ENCODE measurements at regions not wholly inside any gene's neighbourhood (a gene's known extent, or its start where the extent isn't known, plus 50 kb on each side); places are given as distances from the start of the nearest gene placed in this dataset.
"Not testable (repeated sequence)": the region's sequence is repeated elsewhere in the genome, so short reads cannot be mapped to it uniquely, and the experiment has no call there.

GRCh38 chr5:145010834-145011233 is 824.3 kb downstream of the PRELID2 start:
- Histone ChIP-seq H3K4me3 (no peak overlapping the region), H3K36me3 (no peaks in the 10 kb centered on the region), H3K9me3 (peaks cover 0 to 10% (median 0%) of the 10 kb centered on the region in 12 donors), H3K27me3 (no peaks in the 10 kb centered on the region), H3K4me1 (no peaks in the 10 kb centered on the region), H3K27ac (no peak overlapping the region)
- ATAC-seq = no peak
- intact Hi-C loops (cut with DNase I) = no loop called here
- DNase-seq = no peak
- TF ChIP-seq, protein P1, sequence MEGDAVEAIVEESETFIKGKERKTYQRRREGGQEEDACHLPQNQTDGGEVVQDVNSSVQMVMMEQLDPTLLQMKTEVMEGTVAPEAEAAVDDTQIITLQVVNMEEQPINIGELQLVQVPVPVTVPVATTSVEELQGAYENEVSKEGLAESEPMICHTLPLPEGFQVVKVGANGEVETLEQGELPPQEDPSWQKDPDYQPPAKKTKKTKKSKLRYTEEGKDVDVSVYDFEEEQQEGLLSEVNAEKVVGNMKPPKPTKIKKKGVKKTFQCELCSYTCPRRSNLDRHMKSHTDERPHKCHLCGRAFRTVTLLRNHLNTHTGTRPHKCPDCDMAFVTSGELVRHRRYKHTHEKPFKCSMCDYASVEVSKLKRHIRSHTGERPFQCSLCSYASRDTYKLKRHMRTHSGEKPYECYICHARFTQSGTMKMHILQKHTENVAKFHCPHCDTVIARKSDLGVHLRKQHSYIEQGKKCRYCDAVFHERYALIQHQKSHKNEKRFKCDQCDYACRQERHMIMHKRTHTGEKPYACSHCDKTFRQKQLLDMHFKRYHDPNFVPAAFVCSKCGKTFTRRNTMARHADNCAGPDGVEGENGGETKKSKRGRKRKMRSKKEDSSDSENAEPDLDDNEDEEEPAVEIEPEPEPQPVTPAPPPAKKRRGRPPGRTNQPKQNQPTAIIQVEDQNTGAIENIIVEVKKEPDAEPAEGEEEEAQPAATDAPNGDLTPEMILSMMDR (IDR thresholded peaks at IDR 0.05) = no peak
- no peak for TF ChIP-seq POLR2A (IDR thresholded peaks at IDR 0.05)

DNA sequence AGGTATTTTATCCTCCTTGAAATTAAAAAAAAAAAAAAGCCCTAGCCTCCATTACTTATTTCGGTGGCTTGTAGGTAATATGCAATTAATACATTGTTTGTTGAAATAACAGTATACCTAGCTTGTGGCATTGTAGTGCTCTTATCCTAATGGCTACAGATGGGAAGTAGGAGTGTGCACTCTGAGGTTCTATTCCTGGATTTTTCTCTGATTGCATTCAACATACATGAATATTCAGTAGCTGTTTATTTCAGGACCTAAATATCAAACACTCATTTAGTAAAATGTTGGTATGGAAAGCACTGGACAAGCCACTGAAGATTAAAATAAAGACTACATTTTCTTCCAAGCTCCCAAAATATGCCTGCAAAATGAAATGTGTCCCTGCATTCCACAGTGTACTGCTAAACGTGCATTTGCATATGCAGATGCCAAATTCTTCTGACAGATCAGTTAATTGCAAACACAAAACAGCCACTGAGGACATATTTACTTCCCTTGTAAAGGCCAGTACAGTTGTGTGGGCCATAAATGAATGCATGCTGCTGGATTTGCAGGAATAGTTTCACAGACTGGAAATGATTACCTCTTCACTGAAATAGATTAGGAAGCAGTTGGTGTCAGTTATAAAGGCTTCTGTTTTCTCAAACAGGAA is 826.1 kb downstream of the PRELID2 start:
- DNase-seq (no peak), ATAC-seq (no peak)
- WGBS, 4 donors = 59 to 72% (median 65%) methylated on average over 2 of the region's 2 CpGs

GRCh38 chr5:144994356-144994755 is 823.7 kb downstream of the KCTD16 start:
- H3K36me3 ChIP-seq; H3K4me3 ChIP-seq; DNase-seq; ATAC-seq; intact Hi-C loops (cut with DNase I); H3K4me1 ChIP-seq; H3K27me3 ChIP-seq; H3K27ac ChIP-seq: not testable (repeated sequence)
- H3K9me3 ChIP-seq = peaks cover 0 to 15% (median 1%) of the 10 kb centered on the region in 12 donors

More for the DNA sequence above, 826.1 kb downstream of the PRELID2 start:
- TF ChIP-seq, protein P1 (IDR thresholded peaks at IDR 0.05) = no peak
- no peak for TF ChIP-seq POLR2A (IDR thresholded peaks at IDR 0.05)
- H3K36me3 ChIP-seq = no peaks in the 10 kb centered on the region
- H3K27me3 ChIP-seq = no peaks in the 10 kb centered on the region
- H3K27ac ChIP-seq = no peak overlapping the region
- no peaks in the 10 kb centered on the region for H3K4me1 ChIP-seq
- intact Hi-C loops (cut with DNase I) = no loop called here
- H3K4me3 ChIP-seq = no peak overlapping the region
- peaks cover 0 to 17% (median 0%) of the 10 kb centered on the region in 12 donors for H3K9me3 ChIP-seq

GRCh38 chr5:144983101-144983500 is 812.4 kb downstream of the KCTD16 start:
- no peak for ATAC-seq
- intact Hi-C loops (cut with DNase I) = no loop called here
- TF ChIP-seq POLR2A (IDR thresholded peaks at IDR 0.05) = no peak
- TF ChIP-seq, protein P1 (IDR thresholded peaks at IDR 0.05) = no peak

More at GRCh38 chr5:144983101-144983500, 812.4 kb downstream of the KCTD16 start:
- Histone ChIP-seq H3K36me3 (no peaks in the 10 kb centered on the region), H3K27me3 (no peaks in the 10 kb centered on the region), H3K9me3 (peaks cover 0 to 1% (median 0%) of the 10 kb centered on the region in 12 donors), H3K27ac (no peak overlapping the region), H3K4me1 (no peaks in the 10 kb centered on the region), H3K4me3 (no peak overlapping the region)
- DNase-seq = no peak

Data from heart left ventricle (tissue), 16 donors.